Embryonic facial prominence (tissue), 1 donor: ENCODE measurements at regions not wholly inside any gene's neighbourhood (a gene's known extent, or its start where the extent isn't known, plus 50 kb on each side); places are given as distances from the start of the nearest gene placed in this dataset.

Experiments
- DNase-seq: peaks from one replicate; pipeline ENCODE4 v3.0.0-alpha.2; 2016; ENCODE audit errors: extremely low spot score

DNA sequence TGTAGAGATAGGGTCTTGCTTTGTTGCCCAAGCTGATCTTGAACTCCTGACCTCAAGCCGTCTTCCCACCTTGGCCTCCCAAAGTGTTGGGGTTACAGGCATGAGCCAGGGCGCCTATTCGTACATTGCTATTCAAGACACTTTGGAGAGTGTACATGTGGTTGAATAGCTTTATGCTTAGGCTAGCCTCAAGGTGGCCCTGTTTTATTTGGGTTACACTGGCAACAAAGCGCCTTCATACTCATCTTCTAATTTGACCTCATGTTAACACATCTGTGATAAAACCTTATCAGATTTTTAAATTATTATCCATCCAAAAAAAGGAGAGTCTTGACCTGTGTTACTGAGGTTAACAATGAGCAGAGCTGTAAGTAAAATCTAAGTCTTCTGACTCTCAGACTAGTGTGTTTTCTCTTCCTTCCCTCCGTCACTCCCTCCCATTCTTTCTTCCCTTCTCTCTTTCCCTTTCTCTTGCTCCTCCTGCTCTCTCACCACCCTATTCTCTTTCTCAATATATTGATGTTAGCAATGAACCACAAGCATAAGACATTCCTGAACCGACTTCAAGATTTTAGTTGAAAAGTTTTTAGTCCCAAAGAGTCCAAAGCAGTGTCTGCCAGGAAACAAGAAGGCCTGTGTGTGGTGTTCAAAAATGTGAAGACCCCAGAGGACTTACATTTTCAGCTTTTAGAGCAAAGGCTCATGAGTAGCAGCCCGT, 603.7 kb upstream of the CFAP20DC start:
- DNase-seq: no peak

DNA sequence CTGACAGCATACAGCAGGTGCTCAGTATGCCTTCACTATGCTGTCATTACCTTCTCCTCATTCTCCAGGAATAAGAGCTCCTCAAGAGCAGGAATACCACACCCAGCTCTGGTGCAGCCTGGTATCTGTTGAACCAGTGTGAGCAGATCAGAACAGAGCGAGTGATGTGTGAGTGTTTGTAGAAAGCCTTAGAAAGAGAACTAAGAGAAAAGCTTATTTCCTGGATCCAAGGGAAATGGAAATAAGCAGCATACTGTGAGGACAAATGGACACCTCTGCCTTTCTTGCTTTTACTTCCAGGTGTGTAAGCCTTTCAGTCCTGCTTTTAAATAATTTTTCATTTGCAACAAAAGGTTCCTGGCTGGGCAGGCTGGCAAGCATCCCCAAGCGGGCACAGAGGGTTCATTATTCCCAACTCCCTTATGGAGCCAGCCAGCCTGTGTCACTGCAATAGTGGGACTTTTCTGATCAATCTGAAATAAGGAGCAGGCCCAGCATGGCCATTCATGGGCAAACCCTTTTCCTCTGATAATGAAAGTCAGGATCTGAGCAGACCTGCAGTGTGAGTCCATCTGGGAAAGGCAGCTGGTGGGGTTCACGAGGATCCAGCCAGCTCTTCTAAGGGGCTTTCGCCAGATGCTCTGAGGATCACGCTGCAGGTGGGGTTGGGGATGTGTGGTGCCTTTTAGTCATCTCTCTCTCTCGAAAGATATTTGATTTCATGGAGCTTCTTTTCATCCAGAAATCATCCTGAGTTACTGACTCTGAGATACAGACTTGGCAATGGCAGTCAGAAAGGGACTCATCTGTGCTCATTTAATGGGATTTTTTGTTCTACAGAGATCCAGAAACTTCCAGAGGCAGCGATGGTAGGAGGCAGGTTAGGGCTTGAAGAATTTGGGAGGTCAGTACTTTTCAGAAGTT, 594.9 kb upstream of the CFAP20DC start:
- DNase-seq: no peak

DNA sequence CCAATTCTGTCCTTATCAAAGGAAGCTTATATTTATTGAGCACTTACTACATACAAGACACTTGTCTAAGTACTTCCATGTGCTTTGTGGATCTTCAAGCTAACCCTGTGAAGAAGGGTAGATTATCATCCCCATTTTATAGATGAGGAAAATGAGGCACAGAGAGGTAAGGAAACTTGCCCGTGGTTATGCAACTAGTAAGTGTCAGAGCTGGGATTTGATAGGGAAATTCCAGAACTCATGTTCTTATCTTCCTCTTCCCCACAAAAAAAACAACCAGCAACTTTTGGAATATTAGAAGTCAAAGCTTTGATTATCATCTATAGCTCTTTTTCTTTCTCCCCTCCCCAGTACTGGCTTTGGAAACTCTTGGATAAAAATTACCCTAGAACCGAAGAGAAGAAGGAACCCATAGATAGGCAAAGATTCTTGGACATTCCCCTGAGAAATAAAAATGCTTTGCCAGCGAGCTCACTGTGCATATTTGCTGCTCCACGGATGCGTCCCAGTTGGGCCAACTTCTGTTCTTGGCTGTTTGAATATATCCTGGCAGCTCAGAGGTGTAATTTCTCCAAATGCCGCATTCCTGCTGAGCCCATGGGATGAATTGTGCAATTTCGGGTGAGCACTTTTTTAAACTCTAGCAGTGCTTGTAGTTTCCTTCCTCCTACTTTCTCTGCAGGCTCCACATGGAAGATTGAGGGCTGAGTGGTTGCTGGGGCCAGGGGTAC, 591.5 kb upstream of the CFAP20DC start:
- DNase-seq: no peak

DNA sequence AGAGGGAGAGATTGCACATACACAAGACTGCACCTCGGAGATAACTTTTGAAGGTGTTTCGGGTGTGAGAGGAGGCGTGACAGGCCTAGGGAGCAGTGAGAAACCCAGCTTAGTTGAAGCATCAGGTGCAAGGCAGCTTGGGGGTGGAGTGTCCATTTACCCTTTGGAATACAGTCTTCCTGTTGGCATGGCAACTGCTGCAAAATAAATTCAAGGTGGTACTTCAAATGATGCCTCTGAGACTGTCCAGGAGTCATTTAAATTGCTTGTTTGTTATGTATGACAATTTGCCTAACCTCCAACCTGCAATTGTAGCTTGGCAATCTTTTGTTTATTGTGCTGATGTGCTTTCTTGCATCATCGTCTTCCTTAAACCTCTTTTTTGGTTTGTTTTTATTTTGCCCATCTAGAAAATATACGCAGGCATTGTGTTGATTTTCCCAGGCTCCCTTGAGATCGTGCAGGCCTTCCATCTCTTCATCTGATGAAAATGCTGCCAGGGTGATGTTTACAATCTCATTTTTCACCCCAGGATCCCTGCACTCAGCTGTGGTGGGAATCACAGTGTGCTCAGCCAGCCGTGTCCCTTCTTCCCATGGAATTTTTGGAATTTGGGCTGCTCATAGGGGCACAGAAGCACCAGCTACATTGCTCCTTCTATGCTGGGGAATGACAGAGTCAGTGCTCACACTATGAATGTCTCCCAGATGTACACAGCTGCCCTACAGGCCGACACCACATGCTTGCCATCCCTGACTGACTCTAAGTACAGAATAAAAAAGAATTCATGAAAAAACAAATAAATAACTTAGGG, 583.1 kb upstream of the CFAP20DC start:
- no peak for DNase-seq

- DNase-seq: no peak
Measured at GRCh38 chr3:59631482-59631881, 581.7 kb upstream of the CFAP20DC start.

DNA sequence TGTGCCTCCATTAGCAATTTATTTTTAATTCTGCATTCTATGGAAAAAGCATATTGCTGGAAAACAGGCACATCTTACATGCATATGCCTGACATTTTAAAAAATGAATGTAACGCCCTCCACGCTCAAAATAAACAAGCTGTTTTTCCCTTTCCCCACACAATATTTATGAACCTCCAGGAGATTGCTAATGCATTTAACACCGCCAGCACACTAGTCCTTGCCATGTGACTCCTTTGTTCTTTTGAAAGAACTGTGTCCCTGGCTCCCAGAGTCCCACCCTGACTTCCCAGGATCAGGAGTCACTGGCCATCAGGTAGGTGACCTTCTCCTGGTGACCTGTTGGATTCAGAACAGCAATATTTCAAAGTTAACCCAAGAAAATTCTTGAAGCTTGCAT, 571.2 kb upstream of the CFAP20DC start:
- no peak for DNase-seq

DNA sequence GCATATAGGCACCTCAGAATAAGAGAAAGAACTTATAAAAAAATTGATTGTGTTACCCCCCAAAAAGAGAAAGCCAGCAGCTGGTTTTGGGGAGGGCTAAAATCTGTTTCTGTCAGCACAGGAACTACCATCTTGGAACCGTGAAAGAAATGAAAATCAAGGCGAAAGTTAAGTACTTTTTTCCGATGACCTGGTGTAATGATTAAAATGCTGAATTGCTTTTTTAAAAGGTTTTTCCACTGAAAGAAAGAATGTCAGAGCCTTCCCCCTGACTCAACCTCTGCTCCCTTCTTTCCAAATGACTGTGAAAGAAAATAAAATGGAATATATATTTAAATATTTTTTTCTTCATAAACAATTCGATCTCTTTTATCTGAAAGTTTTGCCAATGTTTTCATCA, 570.5 kb upstream of the CFAP20DC start:
- DNase-seq: no peak

GRCh38 chr3:59612444-59612715, 562.6 kb upstream of the CFAP20DC start:
- no peak for DNase-seq

DNA sequence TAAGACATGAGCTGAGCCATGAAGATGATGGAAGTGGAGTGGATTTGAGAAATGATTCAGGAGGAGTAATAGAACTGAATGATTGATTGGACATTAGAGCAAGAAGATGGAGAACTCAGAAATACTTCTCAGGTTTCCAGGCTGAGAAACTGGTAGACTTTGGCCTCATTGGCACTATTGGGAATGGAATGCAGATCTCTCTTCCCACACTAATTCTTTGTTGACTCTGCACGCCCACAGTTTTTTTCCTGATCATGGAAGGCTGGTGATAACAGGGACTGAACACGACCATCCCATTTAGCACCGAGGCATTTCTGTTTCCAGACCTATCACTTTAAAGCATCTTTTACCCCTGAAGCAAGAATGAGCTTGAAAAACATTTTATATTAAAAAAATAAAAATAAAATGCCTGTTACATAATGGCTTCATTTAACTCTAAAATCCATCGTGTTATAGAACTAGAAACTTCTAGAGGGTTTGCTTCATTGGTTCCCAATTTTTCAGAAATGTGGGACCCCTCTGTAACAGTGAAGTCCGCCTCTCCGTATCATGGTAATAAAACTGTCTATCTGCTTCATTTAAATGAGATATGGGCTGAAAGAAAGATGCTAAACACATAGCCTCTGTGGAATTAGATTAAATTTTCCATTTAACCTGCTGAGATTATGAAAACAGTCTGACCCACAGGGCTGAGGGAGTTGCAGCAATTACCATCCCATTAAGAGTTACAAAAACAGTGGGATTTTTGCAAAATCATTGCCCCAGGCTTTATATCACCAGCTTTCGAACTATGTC, 562.0 kb upstream of the CFAP20DC start:
- DNase-seq: no peak

DNA sequence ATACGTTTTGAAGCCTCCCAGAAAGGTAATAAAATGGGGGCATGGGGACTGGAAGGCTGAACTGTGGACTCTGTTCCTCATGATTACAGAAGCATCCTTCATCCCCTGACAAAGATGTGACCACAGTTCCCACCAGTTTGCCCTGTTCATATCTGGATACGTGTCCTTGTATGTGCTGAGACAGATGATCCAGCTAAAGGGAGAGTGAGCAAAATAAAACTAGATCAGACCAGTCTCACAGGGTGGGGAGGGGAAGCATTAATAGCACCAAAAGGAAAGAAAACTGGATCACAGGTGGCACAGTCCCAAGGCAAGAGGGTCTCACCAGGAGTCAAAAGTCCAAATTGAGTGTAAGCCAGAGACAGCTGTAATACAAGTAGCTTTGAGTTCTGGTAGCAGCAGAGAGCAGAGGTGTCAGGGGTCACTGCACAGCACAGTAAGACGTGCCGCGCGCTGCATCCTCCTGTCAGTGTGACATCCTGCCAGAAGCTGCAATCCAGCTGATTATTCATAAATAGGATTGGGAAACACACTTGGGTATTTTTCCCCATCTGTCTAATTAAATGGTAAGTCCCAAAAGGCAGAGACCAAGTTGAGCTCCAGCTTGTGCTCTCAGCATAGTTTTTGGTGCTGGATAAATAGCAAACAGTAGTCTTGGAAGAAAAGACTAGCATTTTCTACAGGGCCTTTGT, 560.0 kb upstream of the CFAP20DC start:
- no peak for DNase-seq

DNA sequence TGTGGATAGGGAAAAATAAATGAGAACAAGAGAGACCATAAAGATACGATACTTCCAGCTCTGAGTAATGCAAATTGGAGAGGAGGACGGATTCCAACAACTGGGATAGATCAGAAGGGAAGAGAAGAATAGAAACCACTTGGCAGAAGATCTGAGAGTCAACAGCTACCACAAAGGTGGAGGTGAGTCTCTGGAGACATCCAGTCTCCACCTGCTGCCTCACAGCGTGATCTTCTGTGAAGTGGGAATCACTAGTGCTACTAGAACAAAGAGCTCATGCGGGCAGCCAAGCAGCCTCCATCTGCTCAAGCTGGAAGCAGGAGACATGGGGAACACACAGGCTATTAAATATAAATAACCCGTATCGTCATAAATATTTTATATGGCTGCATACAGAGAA, 558.5 kb upstream of the CFAP20DC start:
- no peak for DNase-seq

DNA sequence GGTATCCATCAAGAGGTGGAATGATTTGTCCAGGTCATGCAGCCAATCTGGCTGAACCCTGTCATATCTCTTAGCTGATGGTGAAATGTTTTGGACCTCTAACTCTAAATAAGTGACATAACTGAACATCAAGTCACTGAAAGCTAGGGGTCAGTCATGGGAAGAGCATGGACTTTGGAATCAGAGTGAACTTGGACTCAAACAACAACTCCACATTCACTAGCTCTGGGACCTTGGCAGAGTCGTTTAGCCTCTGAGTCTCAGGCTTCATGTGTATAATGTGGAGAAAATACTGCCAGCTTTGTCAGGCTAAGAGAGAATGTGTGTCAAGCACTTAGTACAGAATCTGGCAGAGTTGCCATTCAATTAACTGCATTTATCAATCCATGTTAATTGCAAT, 557.8 kb upstream of the CFAP20DC start:
- no peak for DNase-seq

DNA sequence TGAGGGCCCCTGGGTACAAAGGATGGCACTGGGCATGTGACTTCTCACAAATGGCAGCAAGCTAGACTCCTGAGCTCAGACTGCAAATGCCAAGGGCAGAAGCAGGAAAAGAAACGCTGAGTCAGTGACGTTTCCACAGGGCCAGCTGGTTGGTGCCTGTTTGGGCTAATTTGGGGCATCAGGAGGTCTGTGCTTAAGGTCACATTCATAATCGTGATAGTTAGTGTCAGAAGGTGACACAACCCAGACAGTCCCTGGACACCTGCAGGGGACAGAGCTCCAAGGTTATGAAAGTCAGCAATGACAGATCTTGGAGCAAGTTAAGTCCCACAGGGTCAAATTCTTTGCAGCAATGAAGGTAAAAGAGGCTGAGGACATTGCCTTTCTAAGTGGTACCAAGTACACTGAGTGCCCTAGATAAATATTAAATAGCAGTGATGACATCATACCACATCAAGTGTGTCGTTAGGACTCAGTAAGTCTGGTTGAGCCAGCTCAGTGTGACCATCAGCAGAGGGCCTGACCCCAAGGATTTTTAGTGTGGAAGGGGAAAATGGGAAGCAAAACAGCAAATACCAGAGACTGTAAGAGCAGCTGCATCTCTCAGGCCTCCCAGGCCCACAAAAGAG, 556.9 kb upstream of the CFAP20DC start:
- no peak for DNase-seq

DNA sequence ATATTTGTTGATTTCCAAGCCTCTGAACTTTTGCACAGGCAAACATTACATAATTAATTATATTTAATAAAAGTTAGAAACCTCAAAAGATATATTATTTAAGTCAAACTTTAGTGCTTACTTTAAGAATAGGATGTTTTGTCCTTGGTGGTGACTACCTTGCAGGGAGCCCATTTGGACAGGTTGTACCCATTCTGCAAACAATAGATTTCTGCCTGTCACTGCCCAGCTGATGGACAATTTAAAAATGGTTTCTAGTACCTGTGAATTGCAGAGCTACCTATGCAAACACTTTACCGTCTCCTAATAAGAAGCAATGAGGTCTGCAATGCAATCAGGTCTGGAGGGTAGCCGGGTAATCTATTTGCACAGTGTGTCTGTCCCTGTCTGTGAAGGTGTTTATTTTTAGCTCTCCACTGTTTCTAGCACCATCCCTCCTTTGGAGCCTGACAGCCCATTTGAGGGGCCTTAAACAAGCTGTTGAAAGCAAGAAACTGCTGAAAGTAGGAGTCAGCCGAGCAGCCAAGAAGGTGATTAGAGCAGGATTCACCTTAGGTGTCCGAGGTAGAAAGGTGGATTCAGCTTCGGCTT, 556.2 kb upstream of the CFAP20DC start:
- no peak for DNase-seq

GRCh38 chr3:59605318-59605717, 555.5 kb upstream of the CFAP20DC start:
- DNase-seq: no peak

DNA sequence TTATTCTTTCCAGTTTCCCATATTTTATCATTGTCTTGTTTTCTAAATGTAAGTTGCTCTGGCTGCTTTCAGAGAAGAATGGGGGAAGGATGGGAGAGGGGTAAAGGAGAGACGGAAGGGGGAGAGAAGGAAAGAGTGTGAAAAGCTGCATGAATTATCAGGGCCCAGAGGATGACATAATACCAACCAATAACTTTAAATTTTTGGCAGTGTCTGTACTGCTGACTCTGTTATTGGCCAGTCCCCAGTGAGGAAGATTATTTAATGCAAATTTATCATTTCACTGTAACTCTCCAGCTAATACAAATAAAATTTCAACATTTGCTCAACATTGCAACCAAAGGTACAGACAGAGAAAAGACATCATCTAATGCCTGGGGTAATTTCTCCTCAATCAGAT, 551.7 kb upstream of the CFAP20DC start:
- no peak for DNase-seq

DNA sequence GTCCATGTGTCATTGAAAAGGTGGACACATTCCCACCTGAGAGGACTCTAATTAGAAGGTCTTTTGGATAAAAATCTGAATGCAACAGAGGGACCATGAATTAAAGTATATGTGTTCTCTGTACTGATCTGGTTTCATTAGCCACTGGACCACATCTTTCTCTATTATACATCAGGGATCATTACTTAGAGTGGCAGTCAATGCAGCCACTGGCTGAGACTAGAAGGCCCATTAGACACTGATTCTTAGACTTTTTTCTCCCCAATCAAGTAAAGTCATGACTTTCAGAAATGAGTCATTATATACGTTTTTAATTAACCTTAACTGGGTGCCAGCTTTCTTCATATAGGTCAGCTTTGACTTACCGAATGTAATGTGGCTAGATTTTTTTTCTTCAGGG, 550.8 kb upstream of the CFAP20DC start:
- no peak for DNase-seq

- DNase-seq: no peak
Measured at GRCh38 chr3:59596741-59597140, 546.9 kb upstream of the CFAP20DC start.

- DNase-seq: no peak
Measured at GRCh38 chr3:59595830-59596229, 546.0 kb upstream of the CFAP20DC start.

DNA sequence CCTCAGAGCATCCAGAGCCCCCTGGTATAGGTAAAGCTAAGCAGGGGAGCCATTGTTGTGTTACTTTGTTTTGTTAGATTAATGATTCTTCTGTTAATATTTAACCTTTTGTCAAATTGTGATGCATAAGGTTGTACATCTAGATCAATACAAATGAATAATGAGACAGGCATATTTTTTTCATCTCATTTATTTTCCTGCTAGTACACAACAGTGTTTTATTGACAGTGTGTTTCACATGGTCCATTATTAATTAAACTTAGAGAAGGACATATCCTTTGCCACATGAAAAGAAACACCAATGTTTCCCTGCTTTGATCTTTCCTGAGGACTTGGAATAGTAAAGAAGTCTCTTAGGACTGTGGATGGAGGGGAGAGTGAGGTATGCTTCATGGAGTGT, 543.6 kb upstream of the CFAP20DC start:
- DNase-seq: no peak
